NCI-H2196 treated with DMSO at 0.1 percent for 48 hours (cell line): ENCODE measurements at regions not wholly inside any gene's neighbourhood (a gene's known extent, or its start where the extent isn't known, plus 50 kb on each side); places are given as distances from the start of the nearest gene placed in this dataset.

Source experiments
- DNase-seq: peaks from one replicate; lab custom pipeline; 2025; ENCODE audit not compliant: unreplicated experiment; lab: John Stamatoyannopoulos, UW

GRCh38 chr10:107708981-107709380 lies 544.5 kb upstream of the SORCS1 start:
- DNase-seq: no peak

- DNase-seq: no peak
These were observed 541.7 kb upstream of the SORCS1 start for GRCh38 chr10:107706096-107706725.

- no peak for DNase-seq
These were observed 537.4 kb upstream of the SORCS1 start for GRCh38 chr10:107701943-107702342.

- DNase-seq: no peak
These were observed 527.6 kb upstream of the SORCS1 start for GRCh38 chr10:107692072-107692471.

- no peak for DNase-seq
These were observed 524.8 kb upstream of the SORCS1 start for GRCh38 chr10:107689323-107689722.

- DNase-seq: no peak
These were observed 523.2 kb upstream of the SORCS1 start for GRCh38 chr10:107687701-107688100.

- DNase-seq: no peak
These were observed 521.6 kb upstream of the SORCS1 start for GRCh38 chr10:107686095-107686494.

GRCh38 chr10:107671960-107672359 lies 507.5 kb upstream of the SORCS1 start:
- no peak for DNase-seq

- DNase-seq: no peak
These were observed 501.7 kb upstream of the SORCS1 start for GRCh38 chr10:107666214-107666613.

GRCh38 chr10:107665459-107665858 lies 501.0 kb upstream of the SORCS1 start:
- no peak for DNase-seq

- DNase-seq: no peak
These were observed 493.3 kb upstream of the SORCS1 start for GRCh38 chr10:107657851-107658250.

GRCh38 chr10:107656932-107657331 lies 492.4 kb upstream of the SORCS1 start:
- no peak for DNase-seq

GRCh38 chr10:107653832-107654287 lies 489.4 kb upstream of the SORCS1 start:
- DNase-seq: no peak

GRCh38 chr10:107650939-107651338 lies 486.4 kb upstream of the SORCS1 start:
- DNase-seq: no peak

GRCh38 chr10:107649249-107649648 lies 484.7 kb upstream of the SORCS1 start:
- no peak for DNase-seq

GRCh38 chr10:107647462-107647861 lies 483.0 kb upstream of the SORCS1 start:
- no peak for DNase-seq

GRCh38 chr10:107631876-107632275 lies 467.4 kb upstream of the SORCS1 start:
- DNase-seq: no peak

GRCh38 chr10:107626862-107627261 lies 462.4 kb upstream of the SORCS1 start:
- DNase-seq: no peak

GRCh38 chr10:107623292-107623691 lies 458.8 kb upstream of the SORCS1 start:
- no peak for DNase-seq

- DNase-seq: no peak
These were observed 454.6 kb upstream of the SORCS1 start for GRCh38 chr10:107619139-107619538.

- DNase-seq: no peak
These were observed 454.0 kb upstream of the SORCS1 start for GRCh38 chr10:107618504-107618994.

GRCh38 chr10:107616463-107617410 lies 452.2 kb upstream of the SORCS1 start:
- DNase-seq: no peak
